ENCODE measurements at regions not wholly inside any gene's neighbourhood (a gene's known extent, or its start where the extent isn't known, plus 50 kb on each side); places are given as distances from the start of the nearest gene placed in this dataset.
"Not testable (repeated sequence)": the region's sequence is repeated elsewhere in the genome, so short reads cannot be mapped to it uniquely, and the experiment has no call there.

DNA sequence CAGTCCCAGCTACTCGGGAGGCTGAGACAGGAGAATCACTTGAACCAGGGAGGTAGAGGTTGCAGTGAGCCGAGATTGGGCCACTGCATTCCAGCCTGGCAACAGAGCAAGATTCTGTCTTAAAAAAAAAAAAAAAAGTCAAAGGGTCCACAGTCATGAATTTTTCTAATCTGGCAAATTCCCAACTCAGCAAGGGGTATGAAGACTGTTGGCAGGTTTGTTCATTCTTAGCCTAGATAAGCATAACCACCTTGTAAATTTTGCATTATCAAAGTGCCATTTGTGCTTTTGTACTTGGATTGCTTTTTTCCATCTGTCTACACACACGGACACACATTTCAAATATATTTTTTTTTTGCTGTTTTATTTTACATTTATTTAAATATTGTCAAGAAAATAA, 299.8 kb upstream of the NUDT12 start:
- TF ChIP-seq, protein P1, sequence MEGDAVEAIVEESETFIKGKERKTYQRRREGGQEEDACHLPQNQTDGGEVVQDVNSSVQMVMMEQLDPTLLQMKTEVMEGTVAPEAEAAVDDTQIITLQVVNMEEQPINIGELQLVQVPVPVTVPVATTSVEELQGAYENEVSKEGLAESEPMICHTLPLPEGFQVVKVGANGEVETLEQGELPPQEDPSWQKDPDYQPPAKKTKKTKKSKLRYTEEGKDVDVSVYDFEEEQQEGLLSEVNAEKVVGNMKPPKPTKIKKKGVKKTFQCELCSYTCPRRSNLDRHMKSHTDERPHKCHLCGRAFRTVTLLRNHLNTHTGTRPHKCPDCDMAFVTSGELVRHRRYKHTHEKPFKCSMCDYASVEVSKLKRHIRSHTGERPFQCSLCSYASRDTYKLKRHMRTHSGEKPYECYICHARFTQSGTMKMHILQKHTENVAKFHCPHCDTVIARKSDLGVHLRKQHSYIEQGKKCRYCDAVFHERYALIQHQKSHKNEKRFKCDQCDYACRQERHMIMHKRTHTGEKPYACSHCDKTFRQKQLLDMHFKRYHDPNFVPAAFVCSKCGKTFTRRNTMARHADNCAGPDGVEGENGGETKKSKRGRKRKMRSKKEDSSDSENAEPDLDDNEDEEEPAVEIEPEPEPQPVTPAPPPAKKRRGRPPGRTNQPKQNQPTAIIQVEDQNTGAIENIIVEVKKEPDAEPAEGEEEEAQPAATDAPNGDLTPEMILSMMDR (IDR thresholded peaks at IDR 0.05; ENCODE audit: low read depth, low read length, missing control alignments) = no peak
- in situ Hi-C loops (cut with HindIII; ENCODE audit: low sequenced_read_pairs) = no loop called here
- no peak overlapping the region for H3K4me3 ChIP-seq (ENCODE audit: low read depth, low read length)
- peak; percentile 39 for DNase-seq (ENCODE audit: low read depth)

DNA sequence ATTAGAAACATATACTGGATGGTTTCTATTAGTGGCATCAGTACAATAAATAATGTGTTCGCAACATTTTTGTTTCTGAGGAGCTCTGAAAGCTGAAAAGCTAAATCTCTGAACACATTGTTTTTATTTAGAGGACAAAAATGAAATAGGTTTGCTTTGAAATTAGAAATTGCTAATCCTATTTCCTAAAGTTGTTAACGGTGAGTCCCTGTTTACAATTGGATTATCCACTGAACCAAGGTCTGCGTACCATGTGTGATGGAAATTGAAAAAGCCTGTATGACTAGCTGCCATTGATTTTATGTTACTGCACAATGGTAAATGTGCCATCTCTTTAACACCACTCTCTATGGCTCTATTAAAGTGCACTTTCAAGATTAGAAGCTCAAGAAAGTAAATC, 297.7 kb upstream of the NUDT12 start:
- in situ Hi-C loops (cut with HindIII; ENCODE audit: low sequenced_read_pairs) = no loop called here
- H3K4me3 ChIP-seq (ENCODE audit: low read depth, low read length) = no peak overlapping the region
- DNase-seq (ENCODE audit: low read depth) = no peak
- TF ChIP-seq, protein P1 (IDR thresholded peaks at IDR 0.05; ENCODE audit: low read depth, low read length, missing control alignments) = no peak

DNA sequence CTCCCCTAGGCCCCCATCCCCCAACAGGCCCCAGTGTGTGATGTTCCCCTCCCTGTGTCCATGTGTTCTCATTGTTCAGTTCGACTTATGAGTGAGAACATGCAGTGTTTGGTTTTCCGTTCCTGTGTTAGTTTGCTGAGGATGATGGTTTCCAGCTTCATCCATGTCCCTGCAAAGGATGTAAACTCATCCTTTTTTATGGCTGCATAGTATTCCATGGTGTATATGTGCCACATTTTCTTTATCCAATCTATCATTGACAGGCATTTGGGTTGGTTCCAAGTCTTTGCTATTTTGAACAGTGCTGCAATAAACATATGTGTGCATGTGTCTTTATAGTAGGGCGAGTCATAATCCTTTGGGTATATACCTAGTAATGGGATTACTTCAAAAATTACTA, 295.8 kb upstream of the NUDT12 start:
- H3K4me3 ChIP-seq (ENCODE audit: low read depth, low read length); DNase-seq (ENCODE audit: low read depth); in situ Hi-C loops (cut with HindIII; ENCODE audit: low sequenced_read_pairs): not testable (repeated sequence)

DNA sequence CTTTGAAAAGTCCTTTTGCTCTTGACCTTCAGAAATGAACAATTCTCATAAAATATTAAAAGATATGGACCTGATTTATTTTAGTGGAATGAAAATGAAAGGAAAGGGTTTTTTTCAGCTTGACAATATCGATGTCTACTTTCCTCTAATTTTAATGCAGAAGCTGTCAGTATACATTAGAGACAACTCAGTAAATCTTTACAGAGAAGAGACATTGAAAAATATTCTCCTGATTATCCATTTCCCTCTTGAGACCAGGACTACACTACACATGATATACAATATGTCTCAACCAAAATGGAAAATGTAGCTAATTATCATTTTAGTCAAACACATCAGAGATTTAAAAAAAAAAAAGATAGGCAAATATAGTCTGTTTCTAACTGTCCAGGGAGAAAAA, 288.5 kb upstream of the NUDT12 start:
- TF ChIP-seq, protein P1 (IDR thresholded peaks at IDR 0.05; ENCODE audit: low read depth, low read length, missing control alignments) = no peak

DNA sequence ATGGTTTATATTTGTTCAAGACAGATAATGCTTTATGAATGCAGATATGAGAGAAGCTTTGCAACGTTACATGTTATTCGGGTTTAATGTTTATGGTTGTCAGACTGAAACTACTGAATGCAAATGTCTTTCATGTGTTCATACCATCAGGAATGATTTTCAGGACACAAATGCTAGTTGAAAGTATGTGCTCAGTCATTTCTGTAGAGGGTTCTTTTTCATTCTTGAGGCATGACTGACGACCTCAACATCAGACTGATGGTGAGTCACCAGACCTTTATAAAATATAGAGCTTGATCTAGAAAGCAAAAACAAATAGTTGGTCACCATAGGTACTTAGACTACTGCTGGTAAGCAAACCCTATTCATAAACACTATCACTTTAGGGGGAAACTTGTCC, 287.3 kb upstream of the NUDT12 start:
- TF ChIP-seq, protein P1 (IDR thresholded peaks at IDR 0.05; ENCODE audit: low read depth, low read length, missing control alignments) = no peak
- peak; percentile 74 for DNase-seq (ENCODE audit: low read depth)
- H3K4me3 ChIP-seq (ENCODE audit: low read depth, low read length) = no peak overlapping the region
- in situ Hi-C loops (cut with HindIII; ENCODE audit: low sequenced_read_pairs) = no loop called here

More for the DNA sequence above, 288.5 kb upstream of the NUDT12 start:
- H3K4me3 ChIP-seq (ENCODE audit: low read depth, low read length) = no peak overlapping the region
- DNase-seq (ENCODE audit: low read depth) = no peak
- in situ Hi-C loops (cut with HindIII; ENCODE audit: low sequenced_read_pairs) = no loop called here

DNA sequence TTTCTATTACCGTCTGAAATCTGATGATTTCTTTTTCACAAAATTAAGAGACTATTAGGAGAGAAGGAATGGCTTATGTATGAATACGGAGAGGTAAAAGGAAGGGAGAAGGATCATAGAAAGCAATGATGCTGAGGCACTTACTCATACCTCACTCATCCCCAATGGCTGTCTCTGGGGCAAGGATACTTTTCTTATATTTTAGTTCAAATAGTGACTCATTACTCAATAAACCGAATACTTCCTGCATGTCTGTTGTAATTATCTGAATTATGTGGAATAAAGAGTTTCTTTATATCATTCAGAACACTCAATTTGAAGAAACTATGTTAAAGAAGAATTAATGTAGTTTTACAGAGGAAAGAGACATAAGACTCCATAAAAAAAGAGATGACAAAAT, 284.5 kb upstream of the NUDT12 start:
- in situ Hi-C loops (cut with HindIII; ENCODE audit: low sequenced_read_pairs) = no loop called here
- DNase-seq (ENCODE audit: low read depth) = no peak
- TF ChIP-seq, protein P1 (IDR thresholded peaks at IDR 0.05; ENCODE audit: low read depth, low read length, missing control alignments) = no peak
- H3K4me3 ChIP-seq (ENCODE audit: low read depth, low read length) = no peak overlapping the region

DNA sequence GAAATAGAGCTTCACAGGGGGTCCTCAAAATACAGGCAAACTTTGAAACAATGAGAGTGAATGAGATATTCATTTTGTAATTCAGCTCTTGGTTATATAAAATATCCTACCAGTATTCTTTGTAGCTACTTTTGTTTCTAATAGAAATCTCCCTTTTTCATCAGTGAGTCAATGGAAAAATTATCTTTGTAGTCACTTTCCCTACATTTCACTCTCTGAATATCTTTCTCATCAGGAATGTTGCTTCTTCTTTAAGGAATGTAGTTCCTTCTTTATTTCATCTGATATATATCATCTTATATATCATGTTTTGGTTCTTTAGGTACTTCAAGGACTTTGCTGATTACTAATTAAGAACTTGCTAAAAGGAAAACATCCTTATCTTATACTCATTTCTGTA, 280.3 kb upstream of the NUDT12 start:
- H3K4me3 ChIP-seq (ENCODE audit: low read depth, low read length) = no peak overlapping the region
- in situ Hi-C loops (cut with HindIII; ENCODE audit: low sequenced_read_pairs) = no loop called here
- TF ChIP-seq, protein P1 (IDR thresholded peaks at IDR 0.05; ENCODE audit: low read depth, low read length, missing control alignments) = no peak
- no peak for DNase-seq (ENCODE audit: low read depth)
